Smooth muscle cell (in vitro differentiated cells): ENCODE measurements at regions not wholly inside any gene's neighbourhood (a gene's known extent, or its start where the extent isn't known, plus 50 kb on each side); places are given as distances from the start of the nearest gene placed in this dataset.

Source experiments
- DNase-seq: peaks from one replicate; lab custom pipeline; 2025; ENCODE audit not compliant: unreplicated experiment; lab: John Stamatoyannopoulos, UW
- H2AFZ ChIP-seq: fragments of 200-600 bp; sonication (generic); 2 replicates; pipeline ENCODE4 v1.6.0; 2016; ENCODE audit warnings: antibody characterized with exemption, low read depth, mild to moderate bottlenecking
- H3F3A ChIP-seq: fragments of 200-600 bp; sonication (generic); 2 replicates; pipeline ENCODE4 v1.6.0; 2017; ENCODE audit warnings: antibody characterized with exemption, low read depth
- H3K27ac ChIP-seq: fragments of 200-600 bp; sonication (generic); 2 replicates; pipeline ENCODE4 v1.5.1; 2016; ENCODE audit warnings: low read depth, mild to moderate bottlenecking
- H3K27me3 ChIP-seq: fragments of 200-600 bp; sonication (generic); 2 replicates; pipeline ENCODE4 v1.6.1; 2016; ENCODE audit warnings: low read depth, mild to moderate bottlenecking
- H3K36me3 ChIP-seq: fragments of 200-600 bp; sonication (generic); 2 replicates; pipeline ENCODE4 v1.5.1; 2016; ENCODE audit warnings: low read depth
- H3K4me1 ChIP-seq: fragments of 200-600 bp; sonication (generic); 2 replicates; pipeline ENCODE4 v1.5.1; 2016; ENCODE audit warnings: low read depth
- H3K4me2 ChIP-seq: fragments of 200-600 bp; sonication (generic); 2 replicates; pipeline ENCODE4 v1.6.0; 2016; ENCODE audit warnings: mild to moderate bottlenecking
- H3K4me3 ChIP-seq: fragments of 200-600 bp; sonication (generic); 2 replicates; pipeline ENCODE4 v1.5.1; 2016; ENCODE audit warnings: mild to moderate bottlenecking
- H3K79me2 ChIP-seq: fragments of 200-600 bp; sonication (generic); 2 replicates; pipeline ENCODE4 v1.6.0; 2016; ENCODE audit warnings: low read depth, mild to moderate bottlenecking
- H3K9ac ChIP-seq: fragments of 200-600 bp; sonication (generic); 2 replicates; pipeline ENCODE4 v1.6.0; 2016; ENCODE audit warnings: low read depth
- H3K9me3 ChIP-seq: fragments of 200-600 bp; sonication (generic); replicated peaks from 2 replicates; pipeline ENCODE4 v1.5.1; 2016; ENCODE audit warnings: low read depth
- H4K20me1 ChIP-seq: fragments of 200-600 bp; sonication (generic); 2 replicates; pipeline ENCODE4 v1.6.0; 2016; ENCODE audit warnings: low read depth
- WGBS: methylation state at CpG from one replicate; pipeline ENCODE4 v1.1.7; 2016; ENCODE audit warnings: low lambda C conversion rate; 5-methylcytosine and 5-hydroxymethylcytosine counted together
- TF ChIP-seq, protein P1 (sequence below): fragments of 200-600 bp; sonication (generic); IDR thresholded peaks from 2 replicates; pipeline ENCODE4 v1.5.1; 2017; ENCODE audit warnings: borderline replicate concordance, mild to moderate bottlenecking, antibody characterized with exemption; ENCODE audit not compliant: insufficient read depth, poor library complexity, severe bottlenecking

DNA sequence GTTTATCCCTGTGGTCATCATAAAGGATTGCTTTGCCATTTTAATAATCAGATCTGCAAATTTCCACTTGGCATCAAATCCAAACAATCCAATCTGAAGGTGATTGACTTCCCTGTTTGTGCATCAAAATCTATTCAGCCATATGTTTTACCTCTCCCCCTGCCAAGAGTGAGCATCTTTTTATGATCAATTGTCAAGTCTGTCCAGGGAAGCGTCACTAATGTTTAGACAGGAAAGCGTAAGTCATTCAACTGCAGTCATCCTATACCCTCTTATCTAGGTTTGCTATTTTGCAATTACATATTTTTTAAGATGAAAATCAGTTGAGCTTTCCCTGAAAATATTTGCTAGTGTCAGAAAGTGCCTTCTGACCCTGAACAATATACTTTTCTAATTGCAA, 1224.1 kb upstream of the SEL1L start:
- Histone ChIP-seq H3K79me2 (no peaks in the 10 kb centered on the region), H3K36me3 (no peaks in the 10 kb centered on the region), H3F3A (no peaks in the 10 kb centered on the region), H3K4me3 (no peak overlapping the region), H3K27me3 (no peaks in the 10 kb centered on the region), H4K20me1 (no peaks in the 10 kb centered on the region), H3K4me1 (no peaks in the 10 kb centered on the region), H3K27ac (no peak overlapping the region), H3K9me3 (no peaks in the 10 kb centered on the region), H2AFZ (no peak overlapping the region), H3K9ac (no peak overlapping the region), H3K4me2 (no peak overlapping the region)
- DNase-seq: no peak
- 85% methylated on average over 2 of the region's 2 CpGs for WGBS
- TF ChIP-seq, protein P1, sequence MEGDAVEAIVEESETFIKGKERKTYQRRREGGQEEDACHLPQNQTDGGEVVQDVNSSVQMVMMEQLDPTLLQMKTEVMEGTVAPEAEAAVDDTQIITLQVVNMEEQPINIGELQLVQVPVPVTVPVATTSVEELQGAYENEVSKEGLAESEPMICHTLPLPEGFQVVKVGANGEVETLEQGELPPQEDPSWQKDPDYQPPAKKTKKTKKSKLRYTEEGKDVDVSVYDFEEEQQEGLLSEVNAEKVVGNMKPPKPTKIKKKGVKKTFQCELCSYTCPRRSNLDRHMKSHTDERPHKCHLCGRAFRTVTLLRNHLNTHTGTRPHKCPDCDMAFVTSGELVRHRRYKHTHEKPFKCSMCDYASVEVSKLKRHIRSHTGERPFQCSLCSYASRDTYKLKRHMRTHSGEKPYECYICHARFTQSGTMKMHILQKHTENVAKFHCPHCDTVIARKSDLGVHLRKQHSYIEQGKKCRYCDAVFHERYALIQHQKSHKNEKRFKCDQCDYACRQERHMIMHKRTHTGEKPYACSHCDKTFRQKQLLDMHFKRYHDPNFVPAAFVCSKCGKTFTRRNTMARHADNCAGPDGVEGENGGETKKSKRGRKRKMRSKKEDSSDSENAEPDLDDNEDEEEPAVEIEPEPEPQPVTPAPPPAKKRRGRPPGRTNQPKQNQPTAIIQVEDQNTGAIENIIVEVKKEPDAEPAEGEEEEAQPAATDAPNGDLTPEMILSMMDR: no peak

DNA sequence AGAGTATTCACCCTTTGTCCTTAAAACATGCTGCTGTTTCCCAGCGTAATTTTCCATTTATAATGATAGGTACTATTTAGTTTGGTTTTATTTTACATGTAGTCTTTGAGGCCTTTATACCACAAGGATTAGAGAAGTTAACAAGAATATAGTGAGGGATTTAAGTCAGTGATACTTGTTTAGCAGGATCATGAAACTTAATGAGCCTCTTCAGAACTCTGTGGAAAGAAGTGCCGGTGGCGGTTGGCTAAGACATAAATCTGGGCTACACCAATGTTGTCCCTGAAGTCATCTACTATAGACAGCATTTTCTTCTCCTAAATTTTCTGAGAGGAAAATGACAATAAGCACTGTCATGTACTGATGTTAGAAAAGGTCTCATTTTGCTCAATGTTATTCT, 1226.0 kb upstream of the SEL1L start:
- H3K9me3 ChIP-seq: no peaks in the 10 kb centered on the region

DNA sequence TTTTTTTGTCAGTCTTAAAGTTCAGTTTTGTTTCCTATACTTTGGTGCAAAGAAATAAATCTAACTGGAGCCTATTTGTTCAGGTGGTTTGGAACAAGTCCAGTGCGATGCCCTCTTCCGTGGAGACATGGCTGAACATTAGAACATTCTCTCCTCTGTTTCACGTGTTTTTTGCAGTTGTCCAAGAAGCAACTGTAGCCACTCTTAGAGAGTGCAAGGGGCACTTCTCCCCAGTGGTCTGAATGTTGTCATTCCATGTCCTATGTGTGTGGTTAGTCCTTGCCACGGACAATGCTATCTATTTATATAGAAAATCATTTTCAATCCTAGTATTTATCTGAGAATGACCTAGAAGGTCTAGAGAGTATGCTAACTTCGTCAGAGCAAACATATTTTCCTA, 1232.5 kb upstream of the SEL1L start:
- Histone ChIP-seq H3K4me3 (no peak overlapping the region), H3K9ac (no peak overlapping the region), H3K9me3 (no peaks in the 10 kb centered on the region), H3K4me2 (no peak overlapping the region), H3K4me1 (no peaks in the 10 kb centered on the region), H3F3A (no peaks in the 10 kb centered on the region), H3K27me3 (no peaks in the 10 kb centered on the region), H3K79me2 (no peaks in the 10 kb centered on the region), H3K36me3 (no peaks in the 10 kb centered on the region), H2AFZ (no peak overlapping the region), H3K27ac (no peak overlapping the region), H4K20me1 (no peaks in the 10 kb centered on the region)
- TF ChIP-seq, protein P1: no peak
- 89% methylated on average over 5 of the region's 5 CpGs for WGBS
- no peak for DNase-seq

More for the DNA sequence above, 1226.0 kb upstream of the SEL1L start:
- Histone ChIP-seq H4K20me1 (no peaks in the 10 kb centered on the region), H3K4me3 (no peak overlapping the region), H3K27me3 (no peaks in the 10 kb centered on the region), H3K4me2 (no peak overlapping the region), H2AFZ (no peak overlapping the region), H3K9ac (no peak overlapping the region), H3K27ac (no peak overlapping the region), H3K79me2 (no peaks in the 10 kb centered on the region), H3F3A (no peaks in the 10 kb centered on the region), H3K36me3 (no peaks in the 10 kb centered on the region), H3K4me1 (no peaks in the 10 kb centered on the region)
- DNase-seq: no peak
- TF ChIP-seq, protein P1: no peak
- WGBS: 44% methylated on average over 3 of the region's 3 CpGs

DNA sequence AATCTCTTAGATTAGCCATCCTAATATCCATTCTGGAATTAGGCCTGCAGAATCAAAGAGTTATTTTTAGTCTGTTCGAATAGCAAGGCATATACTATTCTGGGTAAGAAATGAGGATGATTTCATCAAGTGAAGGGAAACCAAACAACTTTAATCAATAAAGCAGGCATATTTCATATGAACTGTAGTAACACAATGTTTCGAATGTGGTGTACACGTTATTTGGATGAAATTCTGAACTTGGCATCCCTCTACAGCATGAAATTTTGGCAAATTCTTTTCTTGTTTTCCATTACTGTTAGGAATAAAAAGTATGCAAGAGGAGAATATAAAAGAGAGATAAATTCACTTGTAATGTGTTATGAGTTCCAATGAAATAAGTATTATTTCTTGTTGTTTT, 1233.3 kb upstream of the SEL1L start:
- Histone ChIP-seq H3K36me3 (no peaks in the 10 kb centered on the region), H2AFZ (no peak overlapping the region), H3K9ac (no peak overlapping the region), H3K4me2 (no peak overlapping the region), H3K27ac (no peak overlapping the region), H3K4me1 (no peaks in the 10 kb centered on the region), H3K79me2 (no peaks in the 10 kb centered on the region), H3K9me3 (no peaks in the 10 kb centered on the region), H3K4me3 (no peak overlapping the region), H3F3A (no peaks in the 10 kb centered on the region), H4K20me1 (no peaks in the 10 kb centered on the region), H3K27me3 (no peaks in the 10 kb centered on the region)
- TF ChIP-seq, protein P1: no peak
- no peak for DNase-seq
- WGBS: 86% methylated on average over 3 of the region's 3 CpGs
